HG03095 (cell line): ENCODE measurements at regions not wholly inside any gene's neighbourhood (a gene's known extent, or its start where the extent isn't known, plus 50 kb on each side); places are given as distances from the start of the nearest gene placed in this dataset.
"Not testable (repeated sequence)": the region's sequence is repeated elsewhere in the genome, so short reads cannot be mapped to it uniquely, and the experiment has no call there.

ENCODE experiments used
- ATAC-seq: cut with Tn5 transposase; IDR thresholded peaks from one replicate; pipeline ENCODE4 v1.9.1; 2021; ENCODE audit warnings: moderate library complexity; ENCODE audit not compliant: unreplicated experiment

DNA sequence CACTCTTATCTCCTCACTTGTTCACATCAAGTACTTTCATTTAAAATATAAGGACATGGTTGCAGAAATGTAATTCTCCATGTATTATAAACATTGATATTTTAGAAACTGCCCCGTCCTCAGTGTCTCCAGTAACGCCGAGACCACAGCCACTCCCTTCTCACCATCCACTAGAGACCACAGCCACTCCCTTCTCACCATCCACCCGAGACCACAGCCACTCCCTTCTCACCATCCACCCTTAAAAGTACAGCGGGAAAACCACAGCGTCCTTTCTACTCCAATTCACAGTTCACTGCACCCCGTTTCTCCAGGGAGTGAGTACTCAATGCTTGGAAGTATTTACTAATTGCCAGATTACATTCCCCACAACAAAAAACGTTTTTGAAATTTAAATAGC lies 1452.2 kb upstream of the ACVR2A start:
- ATAC-seq: no peak

- no peak for ATAC-seq
Measured at GRCh38 chr2:146392186-146392585, 1452.6 kb upstream of the ACVR2A start.

DNA sequence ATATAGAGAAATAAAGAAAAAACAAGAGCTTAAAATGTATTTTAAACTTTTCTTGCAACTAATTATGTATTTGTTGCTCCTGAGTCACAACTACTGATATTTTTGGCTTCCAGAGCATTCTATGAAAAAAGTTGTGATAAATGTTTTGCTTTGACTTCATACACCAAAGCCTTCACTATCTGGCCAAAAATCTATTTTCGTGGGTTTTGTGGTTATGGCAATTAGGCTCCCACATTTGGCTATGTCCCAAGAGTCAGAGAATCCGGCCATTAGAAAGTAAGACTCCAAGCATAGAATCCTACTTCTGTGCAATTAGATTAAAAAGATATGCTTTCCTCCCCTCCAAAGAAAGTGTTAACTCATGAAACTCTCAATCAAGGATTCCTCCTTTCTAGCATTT lies 1456.1 kb upstream of the ACVR2A start:
- ATAC-seq: no peak

DNA sequence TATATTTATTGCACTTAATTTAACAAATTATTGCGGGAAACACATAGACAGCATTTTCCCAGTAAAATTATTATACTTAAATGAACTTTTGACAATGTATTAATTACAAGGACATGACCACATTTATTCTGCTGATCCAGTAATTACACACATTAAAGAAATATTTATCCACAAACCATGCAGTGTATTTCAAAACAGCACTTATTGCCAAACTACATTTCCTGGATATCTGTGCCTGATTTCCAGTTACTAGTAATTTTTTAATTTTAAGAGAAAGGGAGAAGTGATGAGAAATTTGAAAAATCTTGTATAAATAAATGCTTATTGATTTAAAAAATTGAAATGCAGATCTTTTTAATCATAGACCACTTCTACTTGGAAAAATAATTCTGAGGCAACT lies 1458.7 kb upstream of the ACVR2A start:
- no peak for ATAC-seq

- ATAC-seq: no peak
Measured at GRCh38 chr2:146385031-146385430, 1459.8 kb upstream of the ACVR2A start.

- no peak for ATAC-seq
Measured at GRCh38 chr2:146376511-146377064, 1468.2 kb upstream of the ACVR2A start.

- ATAC-seq: no peak
Measured at GRCh38 chr2:146374505-146374904, 1470.3 kb upstream of the ACVR2A start.

- ATAC-seq: not testable (repeated sequence)
Measured at GRCh38 chr2:146371364-146371763, 1473.5 kb upstream of the ACVR2A start.

DNA sequence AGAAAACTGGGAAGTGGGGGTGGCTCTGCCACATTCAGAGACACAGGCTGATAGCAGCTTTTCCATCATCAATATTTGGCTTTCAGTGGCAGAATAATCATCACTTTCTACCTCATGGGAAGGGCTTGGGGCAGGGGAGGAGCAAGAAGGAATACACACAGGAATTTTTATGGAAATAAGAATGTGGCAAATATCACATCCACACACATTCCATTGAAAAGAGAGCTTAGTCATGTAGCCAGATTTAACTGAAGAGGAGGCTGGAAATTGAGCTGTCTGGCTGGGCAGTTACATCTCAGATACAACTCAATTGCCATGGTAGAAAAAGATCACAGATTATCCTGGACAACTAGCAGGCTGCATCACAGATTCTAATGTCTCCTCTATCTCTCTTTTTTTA lies 1474.0 kb upstream of the ACVR2A start:
- ATAC-seq: no peak

DNA sequence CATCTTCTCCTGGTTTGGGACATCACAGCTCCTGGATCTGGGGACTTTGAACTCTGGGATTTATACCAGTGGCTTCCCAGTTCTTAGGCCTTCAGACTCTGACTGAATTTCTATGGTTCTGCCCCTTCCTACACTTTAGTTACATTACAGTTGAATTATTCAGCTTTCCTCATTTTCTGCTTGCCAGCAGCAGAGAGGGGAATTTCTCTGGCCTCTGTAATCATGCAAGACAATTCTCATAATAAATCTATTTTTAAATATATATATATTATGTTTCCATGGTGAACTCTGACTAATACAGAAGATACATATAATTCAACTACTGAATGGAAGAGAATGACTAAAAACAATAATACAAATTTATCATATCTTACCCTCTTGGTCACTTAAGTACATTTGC lies 1478.6 kb upstream of the ACVR2A start:
- ATAC-seq: no peak

DNA sequence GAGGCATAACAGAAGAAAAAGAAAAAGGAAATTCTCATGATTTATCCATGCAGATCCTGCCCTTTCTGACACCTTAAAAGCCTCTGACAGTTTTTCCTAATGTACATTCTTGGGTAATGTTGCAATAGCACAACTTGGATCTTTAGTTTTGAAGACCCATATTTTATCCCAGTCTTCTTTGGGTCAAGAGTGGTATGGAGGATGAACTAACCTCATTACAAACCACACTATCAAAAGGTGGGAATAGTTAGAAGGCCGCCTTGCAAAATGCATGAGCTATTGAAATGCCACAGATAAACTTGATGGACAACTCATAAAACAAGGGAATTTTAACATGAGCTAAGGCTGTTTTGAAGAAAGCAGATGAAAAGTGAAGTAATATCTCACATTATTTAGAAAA lies 1479.8 kb upstream of the ACVR2A start:
- ATAC-seq: no peak

DNA sequence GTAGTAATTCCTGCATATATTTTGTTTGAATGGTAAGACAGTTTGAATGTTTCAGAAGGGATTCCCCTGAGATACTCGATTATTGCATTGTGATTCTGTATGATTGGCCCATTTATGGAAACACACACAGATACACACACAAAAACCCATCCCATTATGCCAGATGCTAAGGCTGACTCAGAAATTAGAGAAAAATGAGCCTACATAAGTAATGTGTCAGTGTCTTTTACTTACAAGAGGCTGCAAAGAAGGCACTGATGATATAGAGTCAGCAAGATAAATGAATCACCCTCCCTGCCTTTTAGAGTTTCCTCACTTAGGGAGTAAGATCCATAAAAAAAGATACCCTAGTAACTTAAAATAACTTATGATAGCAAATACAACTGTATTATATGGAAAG lies 1481.1 kb upstream of the ACVR2A start:
- no peak for ATAC-seq

DNA sequence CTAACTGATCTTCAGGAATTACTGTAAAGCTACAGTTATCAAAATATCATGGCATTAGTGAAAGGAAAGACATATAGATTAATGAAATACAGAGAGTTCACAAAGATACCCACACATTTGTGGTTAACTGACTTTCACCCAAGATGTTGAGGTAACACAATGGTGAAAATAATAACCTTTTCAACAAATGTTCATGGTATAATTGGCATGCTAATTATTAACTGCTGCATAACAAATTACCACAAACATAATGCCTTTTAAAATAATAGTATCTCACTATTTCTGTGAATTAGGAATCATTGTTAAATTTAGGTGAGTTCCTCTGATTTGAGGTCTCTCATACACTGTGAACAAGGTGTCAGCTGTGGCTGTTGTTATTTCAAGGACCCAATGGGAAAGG lies 1493.1 kb upstream of the ACVR2A start:
- ATAC-seq: no peak

DNA sequence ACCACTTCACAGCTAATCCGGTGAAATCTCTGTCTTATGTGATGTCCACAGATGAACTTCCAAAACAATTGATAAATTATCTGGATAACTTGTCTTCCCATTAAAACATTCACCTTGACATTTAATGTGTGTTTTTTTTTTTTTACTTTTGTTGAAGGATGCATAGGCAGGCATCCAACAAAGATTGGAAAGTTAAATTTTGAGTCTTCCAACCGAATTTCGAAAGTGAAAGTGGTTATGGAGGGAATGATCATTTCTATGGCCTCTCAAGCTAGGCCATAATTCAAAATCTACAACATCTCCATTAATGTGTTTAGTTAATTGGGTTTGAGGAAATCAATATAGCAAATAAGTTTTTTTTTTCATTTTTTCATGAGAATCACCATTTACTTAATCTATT lies 1495.5 kb upstream of the ACVR2A start:
- ATAC-seq: no peak

GRCh38 chr2:146324951-146325350 lies 1519.9 kb upstream of the ACVR2A start:
- ATAC-seq: no peak

DNA sequence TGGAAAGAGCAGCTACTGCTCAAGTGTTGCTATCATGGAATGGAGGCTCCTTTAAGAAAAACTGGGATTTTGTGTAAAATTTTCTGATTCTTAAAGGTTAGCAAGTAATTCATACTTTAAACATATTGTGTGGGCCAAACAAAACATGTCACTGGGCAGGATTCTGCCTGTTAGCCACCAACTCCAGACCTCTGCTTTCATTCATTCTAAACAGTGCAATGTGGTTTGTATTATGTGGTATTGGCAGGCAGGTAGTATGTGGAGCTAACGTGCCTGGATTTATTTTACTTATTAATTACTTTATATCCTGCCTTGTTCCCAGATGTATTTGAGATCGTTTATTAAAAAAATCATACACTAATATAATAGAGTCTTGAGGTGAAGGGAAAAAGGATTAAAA lies 1521.3 kb upstream of the ACVR2A start:
- no peak for ATAC-seq

GRCh38 chr2:146321175-146321574 lies 1523.7 kb upstream of the ACVR2A start:
- no peak for ATAC-seq

- ATAC-seq: no peak
Measured at GRCh38 chr2:146317959-146318358, 1526.9 kb upstream of the ACVR2A start.

DNA sequence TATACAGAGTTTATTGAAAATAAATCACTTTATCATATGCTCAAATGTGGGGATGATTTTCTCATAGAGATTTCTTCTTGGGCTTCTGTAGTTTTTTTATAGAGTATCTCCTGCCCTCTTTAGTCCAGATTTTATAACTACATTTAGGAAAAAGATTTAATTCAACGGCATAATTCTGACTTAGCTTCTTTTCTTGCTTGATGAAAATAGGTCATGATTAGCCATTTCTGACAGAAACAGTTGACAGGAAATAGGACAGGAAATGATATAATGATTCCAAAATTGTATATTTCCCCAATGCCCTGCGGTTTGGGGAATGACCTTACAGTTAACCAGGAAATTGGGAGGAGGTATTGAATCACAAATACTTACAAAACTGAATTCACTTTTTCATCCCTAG lies 1531.9 kb upstream of the ACVR2A start:
- ATAC-seq: no peak

- no peak for ATAC-seq
Measured at GRCh38 chr2:146305164-146305563, 1539.7 kb upstream of the ACVR2A start.

GRCh38 chr2:146301287-146301686 lies 1543.5 kb upstream of the ACVR2A start:
- no peak for ATAC-seq

GRCh38 chr2:146295080-146295670 lies 1549.7 kb upstream of the ACVR2A start:
- ATAC-seq: no peak

- no peak for ATAC-seq
Measured at GRCh38 chr2:146287281-146287680, 1557.5 kb upstream of the ACVR2A start.
